ENCODE measurements at regions not wholly inside any gene's neighbourhood (a gene's known extent, or its start where the extent isn't known, plus 50 kb on each side); places are given as distances from the start of the nearest gene placed in this dataset.
"Not testable (repeated sequence)": the region's sequence is repeated elsewhere in the genome, so short reads cannot be mapped to it uniquely, and the experiment has no call there.

DNA sequence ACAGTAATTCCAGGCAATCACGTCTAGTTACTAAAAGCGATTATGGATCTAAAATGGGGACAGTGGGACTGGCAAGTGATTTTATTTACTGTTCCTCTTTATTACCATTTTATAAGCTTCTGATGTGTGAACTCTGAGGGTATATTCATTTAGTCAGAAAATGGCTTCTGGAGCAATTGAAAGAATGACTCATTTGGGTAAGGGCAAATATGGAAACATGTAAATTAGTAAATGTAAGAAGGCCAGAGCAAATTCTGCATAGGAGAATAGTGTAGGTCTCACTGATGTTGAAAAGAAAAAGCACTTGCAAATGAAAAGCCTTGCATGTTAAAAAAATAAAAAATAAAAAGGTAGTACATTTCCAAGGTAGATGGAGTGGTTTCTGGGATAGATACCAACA is 262.2 kb downstream of the KLF5 start:
- no peak for DNase-seq

DNA sequence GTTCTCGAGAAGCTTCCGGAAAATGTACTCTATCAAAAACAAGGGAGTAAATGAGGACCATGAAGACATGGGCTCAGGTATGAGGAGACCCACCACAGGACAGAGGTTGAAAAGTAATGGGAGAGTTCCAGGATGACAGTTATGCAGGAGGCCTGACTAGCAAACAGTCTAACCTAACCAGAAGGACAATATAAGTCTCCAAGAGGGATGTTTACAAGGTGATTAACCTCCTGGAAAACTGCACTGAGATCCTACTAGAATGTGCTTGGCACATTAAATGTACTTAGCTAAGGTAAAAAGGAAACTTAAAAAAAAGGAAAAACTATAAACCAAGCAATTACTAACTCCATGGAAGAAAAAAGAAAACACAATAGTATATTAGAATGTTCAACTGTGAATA is 258.3 kb downstream of the KLF5 start:
- no peak for DNase-seq

DNA sequence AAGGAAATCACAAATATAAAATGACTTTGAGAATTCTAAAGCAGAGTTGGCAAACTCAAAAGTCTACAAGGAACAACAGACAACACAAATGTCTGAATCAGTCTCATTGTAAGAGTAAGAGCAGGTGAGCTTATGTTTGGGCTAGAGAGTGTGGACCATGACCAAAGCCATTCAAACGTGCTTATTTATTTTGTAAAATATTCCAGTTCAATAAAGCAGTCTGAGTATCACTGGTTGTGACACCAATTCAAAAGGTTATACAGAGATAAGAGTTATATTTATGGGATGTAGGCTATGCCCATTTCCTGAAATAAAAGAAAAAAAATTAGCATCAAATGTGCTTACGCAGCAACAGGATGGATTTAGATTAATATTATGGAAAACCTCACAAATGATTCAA is 251.6 kb downstream of the KLF5 start:
- DNase-seq: no peak

DNA sequence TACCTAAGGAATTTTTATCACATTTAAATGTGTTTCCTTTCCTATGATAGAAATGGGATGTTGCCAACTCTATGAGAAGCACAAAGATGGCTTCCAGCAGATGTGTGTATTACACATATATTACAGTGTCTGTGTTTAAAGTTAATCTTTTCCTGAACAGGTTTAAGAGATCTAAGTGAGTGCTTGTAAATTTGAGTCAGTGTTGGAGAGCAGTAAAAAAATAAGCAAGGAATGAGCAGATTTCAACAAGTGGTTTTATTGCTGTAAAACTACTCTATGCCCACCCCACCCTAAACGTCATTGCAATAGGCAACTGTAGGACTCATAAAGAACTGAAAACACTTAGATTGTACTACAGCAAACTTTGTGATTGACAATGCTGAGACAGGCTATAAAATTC is 248.7 kb downstream of the KLF5 start:
- DNase-seq: no peak

DNA sequence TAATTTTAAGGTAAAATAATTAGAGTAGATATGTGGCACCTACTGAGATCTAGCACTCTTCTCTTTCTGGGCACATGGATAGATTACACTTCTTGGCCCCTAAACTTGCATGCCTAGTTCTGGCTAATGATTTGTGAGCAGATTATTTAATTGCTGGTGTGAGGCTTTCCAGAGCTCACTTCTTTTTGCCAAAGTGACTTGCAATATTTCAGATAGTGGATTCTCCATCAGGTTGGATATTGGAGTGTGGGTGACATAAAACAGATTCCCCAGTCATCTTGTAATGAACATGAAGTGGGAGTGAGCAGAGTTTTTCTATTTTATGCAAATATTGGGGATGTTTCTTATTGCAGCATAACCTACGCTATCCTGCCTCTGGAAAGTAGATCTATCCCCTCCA is 247.9 kb downstream of the KLF5 start:
- no peak for DNase-seq

DNA sequence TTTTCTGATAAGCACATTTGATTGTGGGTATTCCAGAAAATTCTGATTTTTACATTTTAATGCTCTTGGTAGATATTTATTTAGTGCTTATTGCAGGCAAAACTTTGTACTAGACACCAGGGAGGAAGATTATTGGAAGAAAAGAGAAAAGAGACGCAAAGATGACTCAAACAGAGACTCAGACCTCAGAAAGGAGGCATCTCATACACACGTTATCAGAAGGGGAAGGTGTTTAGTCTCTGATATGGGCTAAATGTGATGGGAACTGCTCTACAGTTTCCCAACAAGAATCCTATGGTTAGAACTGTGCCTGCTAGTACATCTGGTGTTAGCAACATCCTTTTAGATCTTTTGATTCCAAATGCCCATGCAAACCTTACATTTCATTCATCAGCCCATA is 245.6 kb downstream of the KLF5 start:
- DNase-seq: no peak

DNA sequence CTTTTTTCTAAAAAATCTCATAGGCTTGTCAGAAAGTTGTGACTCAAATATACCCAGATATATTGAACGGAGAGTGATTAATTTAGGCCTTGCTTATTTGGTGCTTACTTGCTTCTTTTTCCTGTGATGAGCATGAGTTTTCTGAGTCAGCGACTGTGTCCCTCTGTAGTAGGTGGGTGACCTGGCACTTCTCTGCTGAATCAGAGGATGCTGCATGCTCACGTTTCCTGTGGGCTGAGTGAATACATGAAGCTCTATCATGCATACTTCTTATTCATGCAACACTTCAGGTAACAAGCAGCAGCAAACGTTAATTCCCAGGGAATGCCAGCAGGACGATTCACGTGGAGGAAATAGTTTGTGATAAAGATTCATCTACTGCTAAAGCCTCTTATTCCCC is 245.0 kb downstream of the KLF5 start:
- no peak for DNase-seq

DNA sequence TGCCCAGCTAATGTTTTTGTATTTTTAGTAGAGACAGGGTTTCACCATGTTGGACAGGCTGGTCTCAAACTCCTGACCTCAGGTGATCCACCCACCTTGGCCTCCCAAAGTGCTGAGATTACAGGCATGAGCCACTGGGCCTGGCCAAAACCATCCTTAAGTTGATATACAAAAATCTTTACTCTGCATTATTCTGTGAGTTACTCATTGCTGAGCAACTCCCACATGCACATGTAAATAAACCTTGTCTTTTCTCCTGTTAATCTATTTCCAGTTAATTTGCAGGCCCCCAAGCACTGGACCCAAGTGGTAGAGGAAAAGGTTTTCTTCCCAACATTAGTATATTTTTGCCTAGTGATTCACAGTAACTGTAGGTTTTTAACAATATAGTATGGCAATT is 242.8 kb downstream of the KLF5 start:
- DNase-seq: not testable (repeated sequence)

DNA sequence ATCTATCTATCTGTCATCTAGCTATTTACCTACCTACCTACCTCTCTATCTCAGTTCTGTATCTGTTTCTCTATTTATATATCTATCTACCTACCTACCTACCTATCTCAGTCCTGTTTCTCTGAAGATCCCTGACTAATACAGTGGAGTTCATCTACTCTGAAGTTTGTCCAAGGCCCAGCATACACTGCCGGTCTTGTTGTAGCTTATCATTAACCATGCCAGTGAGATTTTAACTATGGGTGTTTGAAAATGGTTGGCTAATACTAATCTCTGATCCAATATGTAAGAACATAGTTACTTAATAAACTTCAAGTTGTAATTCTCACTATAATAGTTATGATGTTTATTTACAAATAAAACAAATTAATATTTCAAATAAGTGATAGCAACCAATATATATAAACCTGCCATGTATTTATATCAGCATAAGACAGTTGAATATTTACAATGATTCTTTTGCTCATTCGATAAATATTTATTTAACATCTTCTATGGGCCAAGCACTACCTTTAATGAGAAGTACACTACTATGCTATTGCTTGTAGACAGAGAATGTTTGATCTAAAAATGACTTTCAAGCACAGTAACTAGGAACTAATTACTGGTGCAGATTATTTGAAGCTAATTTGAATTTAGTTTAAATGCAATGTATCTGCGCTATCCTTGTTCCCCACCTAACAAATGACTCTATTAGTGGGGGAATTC is 242.1 kb downstream of the KLF5 start:
- DNase-seq: no peak

DNA sequence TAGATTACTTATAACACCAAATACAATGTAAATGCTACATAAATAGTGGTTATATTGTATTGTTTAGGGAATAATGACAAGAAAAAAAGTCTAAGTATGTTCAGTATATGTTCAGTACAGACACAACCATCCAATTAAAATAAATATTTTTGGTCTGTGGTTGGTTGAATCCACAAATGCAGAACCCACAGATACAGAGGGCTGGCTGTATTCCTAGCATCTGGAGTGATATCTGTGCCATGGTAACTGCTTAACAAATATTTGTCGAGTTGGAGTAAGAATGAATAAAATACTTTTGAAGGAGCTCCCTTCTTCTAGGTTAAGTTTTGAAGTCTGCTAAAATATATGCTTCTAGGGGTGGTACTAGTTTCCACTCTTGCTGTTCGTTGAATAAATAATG is 241.0 kb downstream of the KLF5 start:
- no peak for DNase-seq

DNA sequence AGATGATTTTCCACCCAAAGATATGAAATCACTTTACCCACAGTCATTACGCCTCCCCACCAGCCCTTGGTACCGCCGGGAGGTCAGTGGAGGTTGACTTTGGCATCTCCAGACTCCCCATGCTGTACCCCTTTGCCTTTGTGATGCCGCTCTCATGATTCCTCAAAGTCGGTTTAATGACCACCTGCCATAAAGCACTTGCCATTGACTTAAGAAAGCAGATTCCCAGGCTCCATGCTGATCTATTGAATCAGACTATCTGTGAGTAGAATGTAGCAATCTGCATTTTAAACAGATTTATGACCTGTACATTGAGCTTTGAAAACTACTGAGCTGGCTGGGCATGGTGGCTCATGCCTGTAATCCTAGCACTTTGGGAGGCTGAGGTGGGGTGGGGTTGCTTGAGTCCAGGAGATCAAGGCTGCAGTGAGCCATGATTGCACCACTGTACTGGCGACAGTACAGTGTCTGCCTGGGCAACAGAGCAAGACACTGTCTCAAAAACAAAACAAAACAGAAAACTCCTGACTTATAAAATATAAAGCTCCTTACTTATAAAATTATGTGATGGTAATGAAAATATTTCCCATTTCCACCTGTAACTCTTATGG is 235.2 kb downstream of the KLF5 start:
- DNase-seq: no peak

DNA sequence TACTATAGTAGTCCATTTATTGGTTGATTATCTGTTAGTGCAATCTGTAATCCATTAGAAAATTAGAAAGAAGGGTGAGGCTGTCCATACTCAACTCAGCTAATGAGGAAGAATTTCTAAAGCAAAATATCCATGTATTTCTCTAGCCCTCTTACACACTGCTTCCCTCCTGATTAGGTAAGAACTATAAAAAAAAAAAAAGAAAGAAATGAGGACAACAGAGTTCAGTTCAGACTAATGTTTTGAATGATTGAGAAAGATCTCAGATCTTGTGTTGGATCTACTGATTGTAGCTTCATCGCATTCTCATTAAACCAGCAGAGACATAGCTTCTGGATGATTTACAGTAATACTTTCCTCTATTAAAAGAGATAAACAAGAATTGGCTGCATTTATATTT is 233.3 kb downstream of the KLF5 start:
- DNase-seq: no peak

DNA sequence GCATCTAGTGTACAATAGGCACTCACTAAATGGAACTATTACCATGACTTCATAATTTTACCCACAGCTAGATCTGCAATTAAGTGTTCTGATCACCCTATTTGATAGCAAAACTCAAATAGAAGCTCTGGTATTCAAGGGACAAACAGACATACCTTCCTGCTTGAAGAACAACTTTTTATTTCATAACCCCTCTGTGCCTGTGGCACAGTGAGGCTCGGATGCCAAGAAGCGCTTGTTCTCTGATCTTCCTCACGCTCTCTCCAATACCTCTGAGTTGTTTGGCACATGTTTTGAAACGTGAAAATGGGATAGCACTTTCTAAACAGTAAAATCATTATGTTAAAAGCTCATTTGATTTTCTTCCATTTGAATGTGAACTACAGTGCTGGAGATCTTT is 232.0 kb downstream of the KLF5 start:
- no peak for DNase-seq

DNA sequence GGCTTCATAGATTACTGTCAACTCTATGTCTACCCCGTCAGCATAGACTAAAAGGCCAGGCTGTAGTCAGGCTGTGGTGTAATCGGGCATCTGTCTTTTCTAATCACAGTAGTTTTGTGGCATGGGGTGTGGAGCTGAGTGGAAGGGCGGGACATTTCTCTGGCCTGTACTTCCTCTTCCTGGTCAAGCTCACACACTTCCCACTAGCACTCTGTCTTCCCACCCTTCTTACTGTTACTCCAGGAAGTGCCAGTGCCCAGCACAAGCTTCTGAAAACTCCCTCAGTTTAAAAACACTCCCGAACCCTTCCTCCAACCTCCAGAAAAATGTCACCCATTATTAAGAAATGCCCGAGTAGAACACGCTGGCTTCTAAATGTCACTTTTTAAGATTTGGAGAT is 229.8 kb downstream of the KLF5 start:
- DNase-seq: no peak

DNA sequence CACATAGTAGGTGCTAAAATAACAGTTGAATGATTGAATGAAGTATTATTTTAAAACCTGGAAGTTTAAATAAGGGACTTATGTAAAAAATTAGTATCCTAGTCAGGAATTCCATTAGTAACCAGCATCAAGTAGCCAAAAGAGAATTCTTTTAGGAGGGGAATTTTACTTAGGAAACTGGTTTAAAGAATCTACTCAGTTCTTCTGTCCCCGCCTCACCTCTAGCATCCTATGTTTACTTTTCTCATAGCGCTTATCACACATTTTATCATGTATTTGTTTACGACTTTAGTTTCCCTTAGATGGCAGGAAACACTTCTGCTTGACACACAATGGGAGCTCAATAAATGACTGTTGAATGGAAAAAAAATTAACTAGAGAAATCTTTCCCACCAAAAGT is 229.0 kb downstream of the KLF5 start:
- DNase-seq: no peak

DNA sequence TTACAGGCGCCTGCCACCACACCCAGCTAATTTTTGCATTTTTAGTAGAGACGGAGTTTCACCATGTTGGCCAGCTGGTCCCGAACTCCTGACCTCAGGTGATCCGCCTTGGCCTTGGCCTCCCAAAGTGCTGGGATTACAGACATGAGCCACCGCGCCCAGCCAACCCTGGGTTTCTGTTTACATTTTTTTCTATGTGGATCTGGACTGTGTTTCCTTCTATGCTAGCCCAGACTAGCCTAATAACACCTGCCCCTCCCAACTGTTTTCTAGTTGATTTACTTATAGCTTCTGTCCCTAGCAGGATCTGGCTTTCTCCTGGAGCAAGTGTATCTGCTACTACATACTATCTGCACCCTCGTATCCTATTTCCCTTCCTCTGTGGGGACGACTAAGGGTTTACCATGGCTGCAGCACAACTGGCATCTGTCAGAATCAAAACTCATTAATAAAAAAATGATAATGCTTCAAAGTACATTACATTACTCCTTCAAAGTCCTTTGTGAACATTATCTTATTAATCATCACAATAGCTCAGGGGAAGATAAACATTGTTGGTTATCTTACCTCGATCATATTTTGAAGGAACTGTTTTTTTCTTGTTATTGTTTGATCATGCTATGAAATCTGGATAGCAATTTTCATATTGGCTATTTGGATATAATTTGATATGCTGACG is 228.3 kb downstream of the KLF5 start:
- no peak for DNase-seq

DNA sequence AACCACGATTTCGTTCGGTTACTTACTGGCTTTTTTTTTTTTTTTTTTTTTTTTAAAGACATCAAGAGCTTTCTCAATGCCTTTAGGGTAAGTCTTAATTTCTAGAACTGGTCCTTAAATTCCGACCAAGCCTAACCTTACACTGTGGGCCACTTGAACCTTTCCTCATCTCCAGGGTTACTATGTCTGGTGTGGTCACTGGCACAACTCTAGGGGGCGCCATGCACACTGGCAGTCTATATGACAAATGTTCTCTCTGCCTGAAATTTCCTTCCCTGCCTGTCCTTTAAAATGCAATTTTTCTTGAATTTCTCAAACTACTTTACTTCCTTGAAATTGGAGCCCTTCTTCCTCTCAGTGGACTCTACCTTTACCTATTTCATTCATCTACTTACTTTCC is 227.4 kb downstream of the KLF5 start:
- DNase-seq: no peak

DNA sequence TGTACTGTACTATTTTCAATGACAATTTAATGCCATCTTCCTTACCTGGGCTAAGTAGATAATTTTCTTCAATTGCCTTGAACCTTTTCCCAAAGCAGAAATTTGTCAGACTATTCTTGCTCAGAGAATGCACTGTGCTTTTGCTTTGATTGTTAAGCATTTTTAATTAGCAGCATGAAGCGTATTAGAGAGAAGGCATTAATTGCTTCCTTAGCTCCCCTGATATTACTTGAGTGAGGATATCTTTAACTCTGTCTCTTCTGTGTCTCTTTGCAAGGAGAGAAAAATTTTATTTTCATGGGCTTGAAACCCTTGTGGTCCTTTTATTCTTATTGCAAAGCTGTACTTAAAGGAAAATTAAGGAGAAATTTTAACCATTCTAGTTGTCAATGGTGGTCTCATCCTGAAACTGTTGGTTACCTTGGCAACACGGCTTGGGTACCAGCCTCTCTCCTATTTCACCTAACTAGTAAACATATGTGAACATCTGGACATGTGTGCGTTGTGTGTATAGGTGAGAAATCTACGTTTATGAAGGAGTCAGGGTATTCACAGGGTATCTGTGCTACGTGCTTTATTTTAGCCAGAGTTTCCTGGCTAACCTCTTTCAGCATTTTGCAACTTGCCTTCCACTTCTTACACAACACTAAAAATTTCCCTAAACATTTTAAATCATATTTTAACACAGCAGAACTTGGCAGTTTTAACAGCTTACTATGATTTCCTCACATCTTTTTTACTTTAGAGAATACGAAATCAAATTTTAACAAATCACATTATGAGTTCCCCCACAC is 225.5 kb downstream of the KLF5 start:
- DNase-seq: no peak

DNA sequence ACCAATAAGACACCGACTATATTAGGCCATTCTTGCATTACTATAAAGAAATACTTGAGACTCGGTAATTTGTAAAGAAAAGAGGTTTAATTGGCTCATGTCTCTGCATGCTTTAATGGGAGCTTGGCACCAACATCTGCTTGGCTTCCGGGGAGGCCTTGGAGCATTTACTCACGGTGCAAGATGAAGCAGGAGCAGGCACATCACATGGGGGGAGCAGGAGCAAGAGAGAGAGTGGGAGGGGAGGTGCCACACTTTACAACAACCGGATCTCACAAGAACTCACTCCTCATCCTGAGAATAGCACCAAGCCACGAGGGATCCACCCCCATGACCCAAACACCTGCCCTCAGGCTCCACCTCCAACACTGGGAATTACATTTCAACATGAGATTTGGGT is 224.8 kb downstream of the KLF5 start:
- no peak for DNase-seq

DNA sequence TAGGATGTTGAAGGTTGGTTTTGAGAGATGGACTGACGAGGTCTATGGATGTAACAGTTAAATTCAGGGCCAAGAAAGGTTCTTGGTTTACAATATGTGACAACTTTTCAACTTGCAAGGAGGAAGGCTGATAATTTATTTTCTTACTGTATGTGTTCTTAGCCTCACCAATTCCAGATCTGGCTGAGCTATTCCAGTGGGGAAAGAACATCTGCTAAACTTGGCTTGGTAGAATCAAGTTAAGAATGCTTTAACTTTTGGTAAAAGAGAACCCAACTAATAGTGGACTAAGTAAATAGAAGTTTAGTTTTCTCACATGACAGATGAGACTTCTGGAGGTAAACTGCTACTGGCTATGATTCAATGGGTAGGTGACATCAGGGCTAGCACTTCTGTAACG is 222.9 kb downstream of the KLF5 start:
- no peak for DNase-seq

DNA sequence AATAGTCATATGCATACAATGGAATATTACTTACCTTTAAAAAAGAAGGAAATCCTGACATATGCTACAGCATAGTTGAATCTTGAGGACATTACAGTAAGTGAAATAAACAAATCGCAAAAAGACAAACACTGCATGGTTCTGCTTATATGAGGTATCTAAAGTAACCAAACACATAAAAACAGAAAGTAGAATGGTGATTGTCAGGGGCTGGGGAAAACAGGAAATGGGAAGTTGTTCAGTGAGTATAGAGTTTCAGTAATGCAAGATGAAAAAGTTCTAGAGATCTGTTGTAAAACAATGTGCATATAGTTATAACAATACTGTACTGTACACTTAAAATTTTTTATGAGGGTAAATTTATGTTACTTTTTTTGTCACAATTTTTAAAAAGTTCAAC is 219.4 kb downstream of the KLF5 start:
- no peak for DNase-seq

DNA sequence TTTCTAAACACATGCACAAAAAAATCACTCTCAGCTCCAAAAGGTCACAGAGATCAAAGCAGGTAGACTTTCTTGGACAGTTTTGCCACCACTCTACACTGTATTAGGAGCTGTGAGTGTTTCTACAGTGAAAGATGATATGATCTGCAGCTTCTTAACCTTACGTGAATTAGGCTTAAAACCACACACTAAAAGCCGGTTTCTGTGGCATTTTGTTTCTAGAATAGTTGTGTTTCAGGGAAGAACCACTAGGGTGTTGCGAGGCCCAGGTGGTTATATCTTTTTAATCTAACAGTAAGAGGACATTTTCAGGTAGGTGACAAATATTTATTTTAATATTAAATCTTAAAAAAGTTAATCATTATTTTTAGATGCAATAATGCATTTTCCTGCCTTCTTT is 216.4 kb downstream of the KLF5 start:
- DNase-seq: no peak

DNA sequence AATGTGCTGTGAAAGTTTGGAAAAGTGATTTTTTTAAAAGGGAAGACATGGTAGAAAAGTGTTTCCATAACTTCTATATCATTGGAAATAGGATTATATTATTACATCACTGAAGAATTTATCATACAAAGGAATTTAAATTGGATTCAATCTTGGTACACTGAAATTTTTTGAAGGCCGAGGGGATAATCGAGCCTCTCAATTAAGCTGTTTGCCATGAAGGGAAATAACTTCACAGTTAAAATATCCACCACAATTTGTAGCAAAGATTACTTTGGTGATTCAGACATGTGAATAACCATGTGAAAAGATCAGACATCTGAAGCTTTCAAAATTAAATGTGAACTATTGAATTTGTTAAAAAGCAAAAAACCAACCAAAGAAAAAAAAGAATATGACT is 215.3 kb downstream of the KLF5 start:
- DNase-seq: no peak

DNA sequence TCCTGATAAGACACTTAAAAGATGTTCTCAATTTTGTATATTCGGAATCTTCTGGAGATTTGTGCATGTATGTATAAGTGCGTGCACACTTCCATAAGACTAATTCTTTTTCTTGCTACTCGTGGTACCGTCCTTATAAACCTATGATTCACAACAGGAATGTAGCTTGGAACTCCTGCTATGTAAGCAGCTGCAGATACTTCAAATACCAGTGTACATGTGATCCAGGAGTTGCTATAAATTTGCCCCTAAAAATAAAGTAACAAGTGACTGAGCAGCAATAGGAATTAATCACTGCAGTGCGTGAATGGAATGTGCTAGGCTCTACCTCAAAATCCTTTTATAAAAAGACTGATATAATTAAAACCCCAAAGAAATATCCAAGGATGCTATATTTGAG is 214.9 kb downstream of the KLF5 start:
- no peak for DNase-seq

Data from NCI-H1048 (cell line).